ENCODE measurements at regions not wholly inside any gene's neighbourhood (a gene's known extent, or its start where the extent isn't known, plus 50 kb on each side); places are given as distances from the start of the nearest gene placed in this dataset.

DNA sequence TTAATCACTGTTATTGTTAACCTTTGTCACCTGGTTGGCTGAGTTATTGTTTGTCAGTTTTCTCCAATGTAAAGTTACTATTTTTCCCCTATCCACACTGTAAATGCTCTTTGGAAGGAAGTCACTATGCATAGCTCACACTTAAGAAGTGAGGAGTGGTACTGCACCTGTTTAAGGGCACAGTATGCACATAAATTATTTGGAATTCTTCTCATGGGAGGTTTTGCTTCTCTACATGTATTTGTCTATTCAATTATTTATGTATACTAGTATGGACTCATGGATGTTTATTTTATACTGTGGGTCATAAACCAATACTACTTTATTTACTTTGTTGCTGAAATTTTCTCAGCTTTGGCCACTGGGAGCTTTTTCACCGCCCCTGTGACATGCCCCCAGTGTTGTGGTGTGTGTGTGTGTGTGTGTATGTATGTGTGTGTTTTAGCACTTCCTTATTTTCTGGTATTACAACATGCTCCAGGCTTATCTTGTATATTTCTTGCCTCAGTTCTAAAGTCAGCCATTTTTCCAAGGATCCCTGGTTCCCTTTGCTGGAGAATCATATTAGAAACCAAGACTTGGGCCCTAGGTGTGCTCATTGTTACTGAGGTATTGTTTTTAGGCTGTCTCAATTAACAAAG, 290.5 kb downstream of the KBTBD8 start:
- DNase-seq (ENCODE audit: low read depth, low spot score): no peak

DNA sequence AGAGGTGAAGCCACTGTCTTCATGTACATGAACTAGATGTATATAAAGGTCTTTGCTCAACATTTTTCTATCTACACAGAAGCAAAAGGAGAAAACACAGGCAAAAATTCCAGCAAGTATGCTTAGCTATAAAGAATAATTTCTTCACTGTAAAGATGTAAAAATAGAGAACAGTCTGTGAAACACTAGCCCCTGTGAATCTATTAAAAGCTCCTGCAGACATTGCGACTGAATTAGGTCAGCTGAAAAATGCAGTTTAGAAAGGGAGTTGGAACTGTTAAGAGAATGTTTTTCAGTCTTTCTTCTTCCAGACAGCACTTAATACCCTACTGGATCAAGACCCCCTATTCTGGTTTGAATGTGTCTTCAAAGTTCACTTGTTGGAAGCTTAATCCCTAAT, 291.5 kb downstream of the KBTBD8 start:
- DNase-seq (ENCODE audit: low read depth, low spot score): no peak

DNA sequence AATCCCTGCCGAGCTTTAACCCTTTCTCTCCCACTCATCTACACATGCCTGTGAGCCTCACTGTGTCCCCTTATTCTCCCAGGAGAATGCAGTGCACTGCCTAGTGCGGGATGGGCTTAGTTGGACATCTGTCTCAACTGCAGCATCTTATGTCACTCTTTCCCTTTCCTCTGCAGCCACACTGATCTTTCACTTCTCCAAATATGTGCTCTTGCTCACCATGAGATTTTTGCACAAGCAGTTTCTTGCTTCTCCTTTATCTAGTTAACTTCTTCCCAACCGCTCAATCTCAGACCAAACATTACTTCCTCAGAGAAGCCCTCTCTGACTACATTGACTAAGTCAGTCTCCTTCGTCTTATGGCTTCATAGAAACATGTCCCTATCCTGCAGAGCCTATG, 292.3 kb downstream of the KBTBD8 start:
- no peak for DNase-seq (ENCODE audit: low read depth, low spot score)

DNA sequence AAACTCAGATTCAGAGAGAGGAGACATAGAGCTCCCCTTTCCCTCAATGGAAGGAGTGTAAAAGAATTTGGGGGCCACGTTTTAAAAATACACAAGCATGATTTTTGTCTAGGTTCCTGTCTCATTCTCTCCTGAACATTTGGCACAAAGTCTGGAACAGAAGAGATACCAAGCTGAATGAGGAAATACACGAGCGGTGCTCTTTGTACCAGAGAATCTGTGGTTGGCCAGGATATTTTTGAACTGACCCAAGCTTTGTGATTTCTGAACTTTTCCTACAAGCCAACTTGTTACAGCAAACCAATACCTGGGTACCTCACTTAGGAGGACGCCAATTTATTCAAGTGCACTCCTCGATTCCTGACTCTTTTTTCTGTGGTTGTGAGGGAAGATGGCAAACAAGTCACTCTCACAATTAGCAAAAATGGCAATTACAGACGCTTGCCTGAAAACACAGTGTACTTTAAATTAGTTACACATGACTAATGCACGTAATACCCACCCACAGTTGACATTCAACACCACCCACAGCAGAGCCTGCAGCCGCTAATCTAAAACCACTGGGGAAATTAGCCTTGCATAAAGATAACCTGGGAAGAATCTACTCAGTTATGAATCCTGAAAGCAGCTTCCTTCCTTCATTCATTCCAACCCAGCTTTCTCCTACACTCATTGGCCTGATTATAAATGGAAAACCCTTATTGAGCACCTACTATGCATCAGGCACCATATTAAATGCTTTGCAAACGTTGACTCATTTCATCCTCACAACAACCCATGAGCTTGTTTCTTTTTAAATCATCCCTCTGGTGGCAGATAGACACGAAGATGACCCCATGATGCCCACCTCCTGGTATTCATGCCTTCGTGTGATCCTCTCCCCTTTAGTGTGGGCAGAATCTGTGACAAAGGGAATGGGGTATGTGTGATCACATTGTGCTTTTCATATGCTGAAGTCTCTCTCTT, 293.5 kb downstream of the KBTBD8 start:
- DNase-seq (ENCODE audit: low read depth, low spot score): no peak

DNA sequence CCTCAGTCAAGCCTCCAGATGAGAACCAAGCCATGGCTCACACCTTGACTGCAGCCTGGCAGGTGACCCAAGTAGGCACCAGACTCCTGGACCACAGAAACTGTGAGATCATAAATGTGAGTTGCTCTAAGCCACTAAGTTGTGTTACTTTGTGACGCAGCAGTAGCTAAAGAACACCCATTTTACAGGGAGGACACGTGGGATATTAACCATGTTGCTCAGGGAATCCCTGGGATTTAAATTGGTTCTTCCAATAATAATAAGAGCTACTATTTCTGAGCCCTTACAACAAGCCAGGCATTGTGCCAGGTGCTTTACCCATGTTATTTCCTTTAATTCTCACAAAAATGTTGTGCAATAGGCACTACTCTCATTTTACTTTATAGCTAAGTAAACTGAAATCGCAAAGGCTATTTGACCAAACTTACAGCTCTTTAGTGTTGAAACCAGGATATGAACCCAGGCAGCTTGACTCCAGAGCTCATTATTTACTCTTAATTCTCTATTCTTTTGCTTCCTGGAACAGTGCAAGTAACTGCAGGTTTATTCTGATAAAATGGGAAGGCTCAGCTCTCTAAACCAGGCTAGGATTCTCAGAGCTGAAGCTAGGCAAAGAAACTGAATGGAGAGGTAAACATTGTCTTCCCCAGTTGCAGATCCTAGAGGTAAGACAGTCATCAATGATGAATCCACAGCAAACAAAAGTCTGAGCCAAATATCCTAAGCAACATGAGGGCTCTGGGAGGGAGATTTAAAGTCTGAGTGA, 294.4 kb downstream of the KBTBD8 start:
- DNase-seq (ENCODE audit: low read depth, low spot score): no peak

DNA sequence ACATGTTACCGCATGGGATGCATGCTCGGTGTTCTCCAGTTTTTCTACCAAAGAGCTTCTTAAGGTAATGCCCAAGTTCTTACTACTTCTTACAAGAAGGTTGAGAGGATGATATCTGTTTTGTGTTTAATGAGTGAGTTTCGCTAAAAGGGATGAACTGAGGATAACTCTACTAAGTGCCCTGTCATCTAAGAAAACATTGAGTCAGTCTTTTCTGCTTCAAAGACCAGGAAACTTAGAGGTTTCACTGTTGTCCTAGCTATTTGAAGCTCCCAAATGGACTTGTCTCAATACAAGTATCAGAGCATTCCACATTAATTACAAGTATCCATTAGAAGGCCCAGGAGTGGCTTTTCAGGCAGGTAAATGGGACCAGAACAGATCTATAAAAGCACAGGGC, 296.2 kb downstream of the KBTBD8 start:
- DNase-seq (ENCODE audit: low read depth, low spot score): no peak

DNA sequence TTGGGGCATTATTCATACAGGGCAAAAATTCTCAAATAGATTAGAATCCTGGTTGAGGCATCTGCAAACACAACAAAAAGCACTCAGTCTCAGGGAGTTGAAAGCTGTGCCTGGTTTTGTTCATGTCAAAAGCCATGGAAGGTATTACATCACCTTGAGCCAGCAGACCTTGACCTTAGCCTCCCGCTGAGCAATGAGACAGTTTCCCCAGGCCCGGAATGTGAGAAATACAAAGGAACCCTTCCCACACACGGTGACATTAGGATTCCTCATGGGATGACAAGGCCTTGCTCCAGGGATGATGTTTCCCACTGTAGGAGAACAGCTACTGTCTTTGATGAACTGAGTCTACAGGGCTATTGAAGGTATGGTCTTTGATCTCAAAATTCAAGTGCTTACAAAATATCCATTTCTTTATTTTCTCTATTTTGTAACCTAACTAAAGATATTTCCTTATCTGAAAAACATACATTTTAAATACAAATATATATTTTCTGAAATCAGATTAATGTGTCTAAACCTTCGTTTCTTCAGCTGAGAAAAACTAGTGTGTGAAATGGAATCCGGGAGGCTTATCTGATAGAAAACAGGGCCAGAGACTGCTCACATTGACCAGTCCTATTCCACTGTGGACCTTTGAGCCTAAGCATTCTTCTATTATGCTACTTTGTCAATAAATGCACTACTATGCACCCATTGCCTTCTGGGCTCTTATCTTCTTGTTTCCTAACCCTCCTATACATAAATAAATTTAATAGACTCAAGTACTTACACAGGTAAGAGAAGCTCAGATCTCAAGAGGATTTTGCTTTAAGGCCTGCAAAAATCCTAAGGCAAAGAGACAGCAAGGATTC, 298.2 kb downstream of the KBTBD8 start:
- no peak for DNase-seq (ENCODE audit: low read depth, low spot score)

DNA sequence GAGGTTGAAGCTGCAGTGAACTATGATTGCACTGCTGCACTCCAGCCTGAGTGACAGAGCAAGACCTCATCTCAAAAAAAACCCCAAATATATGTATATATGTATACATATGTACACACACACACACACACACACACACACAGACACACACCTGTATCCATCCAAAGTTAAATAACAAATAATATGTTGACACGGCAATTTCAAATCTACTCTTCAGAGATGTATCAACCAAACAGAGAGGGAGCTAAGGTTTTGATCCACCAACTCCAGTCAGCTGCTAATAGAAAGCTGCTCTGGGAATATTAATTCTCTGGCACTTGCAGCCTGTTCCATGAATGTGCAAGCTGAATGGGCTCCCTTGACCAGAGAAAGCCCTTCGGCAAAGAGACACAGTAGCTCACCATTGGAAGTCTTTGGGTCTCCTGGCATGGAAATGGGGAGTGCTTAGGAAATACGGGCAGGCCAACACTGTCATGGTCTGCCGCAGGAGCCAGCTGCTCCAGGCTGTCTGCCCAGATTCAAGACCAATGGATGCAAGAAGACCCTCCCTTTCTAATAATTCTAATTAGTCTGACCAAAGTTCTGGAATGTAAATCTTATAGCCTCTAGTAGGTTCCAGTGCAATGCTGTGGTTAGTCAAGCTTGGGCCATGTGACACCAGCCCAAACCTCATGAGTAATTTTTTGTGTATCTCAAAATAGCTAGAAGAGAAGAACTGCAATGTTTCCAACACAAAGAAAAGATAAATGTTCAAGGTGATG, 299.8 kb downstream of the KBTBD8 start:
- DNase-seq (ENCODE audit: low read depth, low spot score): peak; percentile 3

DNA sequence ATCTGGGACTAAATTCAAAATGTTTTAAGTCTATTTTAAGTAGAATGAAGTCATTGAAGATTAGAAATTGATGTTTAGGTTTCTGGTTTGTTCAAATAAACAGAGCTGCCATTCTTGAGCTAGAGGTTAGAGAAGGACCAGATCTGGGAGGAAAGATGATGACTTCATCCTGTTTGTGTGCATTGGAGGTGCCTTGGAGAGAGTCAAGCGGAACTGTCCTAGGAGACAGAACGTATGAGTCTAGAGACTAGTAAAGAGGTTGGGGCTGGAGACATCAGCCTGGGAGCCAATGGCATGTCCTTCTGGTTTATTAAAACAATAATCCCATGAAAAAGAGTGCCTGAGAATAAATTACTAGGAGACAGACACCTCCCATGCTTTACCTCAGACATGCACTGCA, 303.4 kb downstream of the KBTBD8 start:
- DNase-seq (ENCODE audit: low read depth, low spot score): no peak

DNA sequence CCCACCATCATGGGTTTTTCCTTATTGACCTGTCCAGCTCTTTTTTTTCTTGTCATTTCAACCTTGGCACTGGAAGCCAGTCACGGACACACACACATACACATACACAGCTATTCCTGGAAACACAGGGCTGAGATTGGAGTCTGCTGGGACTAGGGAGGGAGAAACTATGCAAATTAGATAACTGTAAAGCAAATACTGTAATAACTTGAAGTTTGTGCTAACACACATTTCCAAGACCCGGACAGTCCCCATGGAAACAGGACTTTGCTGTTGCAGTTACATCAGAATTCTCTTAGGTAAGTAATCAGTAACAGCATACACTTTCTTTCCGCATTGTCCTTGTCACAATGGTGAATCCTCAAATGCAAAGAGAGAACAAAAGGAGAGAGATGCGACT, 304.4 kb downstream of the KBTBD8 start:
- DNase-seq (ENCODE audit: low read depth, low spot score): no peak

DNA sequence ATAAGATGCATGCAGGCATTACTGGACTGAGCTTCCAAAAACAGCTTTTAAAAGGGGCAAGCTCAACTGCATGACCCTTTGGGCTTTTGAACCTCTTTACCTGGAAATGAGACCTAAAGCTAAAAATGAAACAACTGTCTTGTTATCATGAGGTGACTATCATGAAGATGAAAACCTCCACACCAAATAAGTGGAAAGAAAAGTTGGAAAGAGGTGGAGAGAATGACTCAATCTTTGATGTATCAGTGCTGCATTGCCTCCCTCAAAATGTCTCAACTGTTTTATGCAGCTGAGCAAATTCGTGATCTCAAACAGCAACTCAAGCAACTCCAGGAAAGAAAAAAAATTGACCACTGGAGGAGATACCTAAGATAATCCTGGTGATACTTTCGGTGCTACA, 307.1 kb downstream of the KBTBD8 start:
- DNase-seq (ENCODE audit: low read depth, low spot score): no peak

DNA sequence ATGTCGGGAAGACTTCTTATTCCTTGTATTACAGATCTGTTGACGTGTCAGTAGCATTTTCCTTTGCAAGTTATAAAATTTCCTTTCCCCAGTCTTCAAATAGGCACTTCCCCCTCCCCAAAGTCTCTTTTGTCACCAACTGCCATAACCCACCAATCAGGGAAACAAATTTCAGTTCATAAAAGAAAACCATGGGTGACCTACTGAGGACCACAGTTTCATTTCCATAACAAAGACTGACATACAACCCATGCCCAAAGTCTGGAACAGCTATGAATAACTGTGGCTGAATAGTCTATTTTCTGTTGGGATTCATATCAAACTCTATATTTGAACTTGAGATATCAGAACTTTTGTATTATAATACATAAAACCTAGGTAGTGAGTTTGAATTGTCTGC, 307.8 kb downstream of the KBTBD8 start:
- DNase-seq (ENCODE audit: low read depth, low spot score): no peak

DNA sequence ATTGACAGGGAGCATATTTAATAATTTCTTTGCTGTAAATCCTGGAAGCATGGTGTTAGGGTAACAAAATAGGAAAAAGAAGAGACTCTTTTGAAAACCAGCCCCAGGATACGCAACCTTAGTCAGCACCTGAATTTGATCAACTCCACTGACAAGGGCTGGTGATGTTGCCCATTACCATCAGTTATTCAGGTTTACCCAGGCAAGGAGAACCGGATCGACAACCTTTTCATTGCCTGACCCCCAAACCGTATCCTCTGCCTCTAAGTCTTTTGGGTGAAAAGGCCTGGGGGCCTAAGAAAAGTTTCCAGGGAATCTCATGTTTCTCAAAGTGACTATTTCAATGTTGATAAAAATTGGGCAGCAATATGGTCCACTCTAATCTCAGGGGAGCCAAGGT, 313.3 kb downstream of the KBTBD8 start:
- DNase-seq (ENCODE audit: low read depth, low spot score): no peak

DNA sequence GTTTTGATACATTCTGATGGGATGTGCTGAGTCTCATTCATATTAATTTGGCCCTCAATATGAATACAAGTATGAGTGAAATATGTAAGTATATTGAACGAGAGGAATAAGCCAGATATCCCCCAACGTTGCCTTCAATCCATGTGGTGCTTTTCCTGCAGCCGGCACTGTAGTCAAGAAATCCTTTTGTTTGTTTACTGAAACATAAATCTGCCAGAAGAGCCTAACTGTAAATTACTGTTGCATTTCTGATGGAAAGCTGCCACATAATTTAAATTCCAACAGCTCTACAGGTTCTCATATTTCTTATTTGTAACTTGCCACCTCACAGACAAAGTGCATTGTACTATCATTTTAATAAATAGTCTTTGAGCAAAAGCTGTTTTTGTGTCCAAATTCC, 314.0 kb downstream of the KBTBD8 start:
- DNase-seq (ENCODE audit: low read depth, low spot score): peak; percentile 9

DNA sequence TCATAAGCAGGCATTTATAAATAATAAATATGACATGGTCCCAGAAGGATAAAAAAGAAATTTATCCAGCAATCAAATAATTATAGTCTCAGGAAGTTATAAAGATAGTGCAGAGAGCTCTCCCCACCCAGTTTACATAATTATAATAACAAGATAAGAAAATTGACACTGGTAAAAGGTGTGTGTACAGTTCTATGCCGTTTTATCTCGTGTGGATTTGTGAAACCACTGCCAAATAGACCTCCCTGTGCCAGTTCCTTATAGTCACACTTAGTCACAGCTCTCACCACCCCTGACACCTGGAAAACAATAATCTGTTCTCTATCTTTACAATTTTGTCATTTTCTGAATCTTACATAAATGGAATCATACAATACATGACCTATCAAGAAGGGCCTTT, 320.1 kb downstream of the KBTBD8 start:
- no peak for DNase-seq (ENCODE audit: low read depth, low spot score)

DNA sequence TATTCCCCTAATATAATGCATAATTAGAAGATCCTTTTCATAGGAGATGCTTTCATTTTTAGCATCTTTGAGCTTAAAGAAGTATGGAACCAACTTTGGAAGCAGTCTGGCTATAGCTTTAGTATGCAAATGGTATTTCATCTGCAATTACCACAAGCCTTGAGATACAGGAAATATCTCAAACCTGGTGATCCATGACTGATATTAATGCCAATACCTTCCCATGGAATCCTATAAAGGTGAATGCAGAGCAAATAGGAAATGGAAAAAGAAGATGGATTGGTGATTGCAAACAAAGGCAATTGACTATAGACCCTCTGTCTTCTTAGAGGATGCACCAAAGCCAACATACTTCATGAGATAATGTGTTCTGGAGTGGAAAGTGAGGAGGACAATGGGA, 326.4 kb downstream of the KBTBD8 start:
- DNase-seq (ENCODE audit: low read depth, low spot score): no peak

All from astrocyte of the hippocampus (primary cell).